Endothelial cell of umbilical vein (primary cell): ENCODE measurements at regions not wholly inside any gene's neighbourhood (a gene's known extent, or its start where the extent isn't known, plus 50 kb on each side); places are given as distances from the start of the nearest gene placed in this dataset.

ENCODE experiments used
- BruUV-seq: library from RNA; stranded (reverse); fragments of 400-500 nt; replicated peaks from 2 replicates; lab custom pipeline; 2021; lab: Mats Ljungman, UMichigan
- CTCF ChIA-PET: fragments of 300-600, 350-600 bp; sonication (Branson Sonifier 250); formaldehyde crosslinking; loops from one replicate; lab custom pipeline; 2021; ENCODE audit warnings: antibody characterized with exemption, inconsistent platforms; lab: Charles Lee
- POLR2A ChIA-PET: fragments of 300-600, 350-600 bp; sonication (Branson Sonifier 250); formaldehyde crosslinking; loops from one replicate; lab custom pipeline; 2021; ENCODE audit warnings: antibody characterized with exemption, inconsistent platforms; lab: Charles Lee
- DNase-seq: peaks from one replicate; pipeline ENCODE4 v3.0.0-alpha.2; 2011; ENCODE audit warnings: low read depth, low spot score
- FAIRE-seq: peaks from 2 replicates; lab custom pipeline; 2011; peaks lifted over from hg19 to GRCh38; lab: Jason Lieb, UNC
- H2AFZ ChIP-seq: 2 replicates; pipeline ENCODE4 v1.6.0; 2012; ENCODE audit warnings: low read depth, low read length, control low read depth, inconsistent platforms
- H3K27ac ChIP-seq: 2 replicates; pipeline ENCODE4 v1.5.1; 2011; ENCODE audit warnings: low read depth, mild to moderate bottlenecking, control low read depth, low read length, moderate library complexity; ENCODE audit not compliant: insufficient read depth
- H3K27me3 ChIP-seq, 2 experiments: 2 replicates each; pipeline versions ENCODE4 v1.6.0 to v1.6.1; 2011; ENCODE audit warnings: low read length in 2 of 2, mixed read lengths in 1 of 2; ENCODE audit not compliant: control insufficient read depth in 2 of 2, insufficient read depth in 2 of 2
- H3K36me3 ChIP-seq, 2 experiments: 2 replicates in 1 of 2; 3 replicates in 1 of 2; pipeline ENCODE4 v1.5.1; 2011; ENCODE audit warnings: low read length in 2 of 2, mild to moderate bottlenecking in 1 of 2, moderate library complexity in 1 of 2; ENCODE audit not compliant: control insufficient read depth in 2 of 2, insufficient read depth in 2 of 2; ENCODE audit errors: extremely low read depth in 1 of 2
- H3K4me1 ChIP-seq: 3 replicates; pipeline ENCODE4 v1.5.1; 2011; ENCODE audit warnings: mild to moderate bottlenecking, low read length; ENCODE audit not compliant: control insufficient read depth, insufficient read depth; ENCODE audit errors: extremely low read depth
- H3K4me2 ChIP-seq: 2 replicates; pipeline ENCODE4 v1.6.1; 2011; ENCODE audit warnings: low read length, control low read depth, mixed read lengths; ENCODE audit not compliant: insufficient read depth
- H3K4me3 ChIP-seq, 3 experiments: fragments of 200-600 bp in 1 of 3; sonication (generic), shearing (Covaris generic) in 1 of 3; replicated peaks in 1 of 3; 2 replicates each; pipeline ENCODE4 v1.5.1; 2011 to 2016; ENCODE audit warnings: control low read depth in 3 of 3, low read length in 3 of 3, mild to moderate bottlenecking in 2 of 3, inconsistent platforms in 1 of 3, low read depth in 1 of 3, moderate library complexity in 1 of 3; ENCODE audit not compliant: insufficient read depth in 1 of 3
- H3K79me2 ChIP-seq: 2 replicates; pipeline ENCODE4 v1.6.0; 2012; ENCODE audit warnings: low read length, inconsistent platforms; ENCODE audit not compliant: control insufficient read depth, insufficient read depth
- H3K9ac ChIP-seq: replicated peaks from 2 replicates; pipeline ENCODE3; 2011; ENCODE audit warnings: low read length, control low read depth; ENCODE audit not compliant: insufficient read depth; ENCODE audit errors: extremely low read depth
- H3K9me1 ChIP-seq: replicated peaks from 3 replicates; pipeline ENCODE4 v1.6.0; 2011; ENCODE audit warnings: mild to moderate bottlenecking, low read length; ENCODE audit not compliant: control insufficient read depth, insufficient read depth; ENCODE audit errors: extremely low read depth
- H3K9me3 ChIP-seq: replicated peaks from 2 replicates; pipeline ENCODE4 v1.5.1; 2012; ENCODE audit warnings: low read length, inconsistent platforms; ENCODE audit not compliant: control insufficient read depth, insufficient read depth
- H4K20me1 ChIP-seq: replicated peaks from 2 replicates; pipeline ENCODE3; 2011; ENCODE audit warnings: mild to moderate bottlenecking, low read length; ENCODE audit not compliant: control insufficient read depth, insufficient read depth; ENCODE audit errors: extremely low read depth
- EZH2 ChIP-seq: IDR thresholded peaks from 2 replicates; pipeline ENCODE4 v1.6.1; 2012; ENCODE audit warnings: borderline replicate concordance, low read depth, mild to moderate bottlenecking, moderate library complexity, low read length, inconsistent platforms; ENCODE audit not compliant: severe bottlenecking
- FOS ChIP-seq: IDR thresholded peaks from 2 replicates; pipeline ENCODE4 v1.6.1; 2011; ENCODE audit warnings: mild to moderate bottlenecking, low read length, moderate library complexity, borderline replicate concordance; ENCODE audit not compliant: insufficient read depth
- GATA2 ChIP-seq: IDR thresholded peaks from 2 replicates; pipeline ENCODE4 v1.7.0; 2011; ENCODE audit warnings: low read depth, mild to moderate bottlenecking, moderate library complexity, mixed read lengths, low read length; ENCODE audit not compliant: insufficient read length, insufficient read depth
- JUN ChIP-seq: IDR thresholded peaks from 2 replicates; pipeline ENCODE4 v1.6.1; 2011; ENCODE audit warnings: borderline replicate concordance, low read depth; ENCODE audit not compliant: insufficient read length, insufficient read depth
- MYC ChIP-seq: IDR thresholded peaks from one replicate; pipeline ENCODE4 v1.6.1; 2011; ENCODE audit warnings: mild to moderate bottlenecking, low read depth, low read length
- POLR2A ChIP-seq: IDR thresholded peaks from 2 replicates; pipeline ENCODE4 v1.6.1; 2012; ENCODE audit warnings: low read depth, mild to moderate bottlenecking, control low read depth, low read length
- POLR2AphosphoS5 ChIP-seq: IDR thresholded peaks from 2 replicates; pipeline ENCODE4 v1.6.1; 2012; ENCODE audit warnings: low read depth, mild to moderate bottlenecking, control low read depth, low read length, moderate library complexity; ENCODE audit not compliant: insufficient read depth
- dilution Hi-C: fragments of 300-500 bp; cut with MboI; formaldehyde crosslinking; loops from one replicate; pipeline ENCODE4 v1.15.0; 2019; ENCODE audit warnings: low sequenced_read_pairs; ENCODE audit not compliant: extremely low pct_ligation_motif_present
- intact Hi-C: fragments of 100-400 bp; cut with micrococcal nuclease; formaldehyde crosslinking; loops from one replicate; pipeline ENCODE4 v1.10.0; 2022
- TF ChIP-seq, protein P1 (sequence below): IDR thresholded peaks from 2 replicates; pipeline ENCODE4 v1.6.1; 2011; ENCODE audit not compliant: insufficient read depth, insufficient read length
- TF ChIP-seq, protein P2 (sequence below), 2 donors: IDR thresholded peaks; 1 replicate in 1 of 2; 2 replicates in 1 of 2; pipeline ENCODE4 v1.5.1; 2011; ENCODE audit warnings: low read length in 2 of 2, mild to moderate bottlenecking in 2 of 2, moderate library complexity in 2 of 2, control low read depth in 1 of 2, inconsistent platforms in 1 of 2, low read depth in 1 of 2; ENCODE audit not compliant: insufficient read depth in 1 of 2; ENCODE audit errors: extremely low read depth in 1 of 2

DNA sequence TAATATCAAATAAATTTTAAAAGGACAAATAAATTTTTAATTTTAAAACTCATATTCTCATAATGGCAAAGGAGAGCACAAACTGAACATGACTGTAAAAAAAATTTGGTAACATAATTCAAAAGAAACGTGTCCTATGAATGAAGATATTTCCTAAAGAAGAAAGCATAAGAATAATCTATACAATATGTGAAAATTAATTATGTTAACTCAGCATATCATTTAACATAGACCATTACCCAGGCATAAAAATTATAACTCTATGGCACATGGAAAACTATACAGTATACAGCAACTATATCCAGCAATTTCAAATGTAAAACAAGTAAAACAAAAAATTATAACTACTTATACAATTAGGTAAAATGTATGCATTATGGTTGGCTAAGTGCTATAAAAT is 288.1 kb downstream of the SUCLG1 start:
- H3K9me3 ChIP-seq, result no peaks in the 10 kb centered on the region
- TF ChIP-seq, protein P1, sequence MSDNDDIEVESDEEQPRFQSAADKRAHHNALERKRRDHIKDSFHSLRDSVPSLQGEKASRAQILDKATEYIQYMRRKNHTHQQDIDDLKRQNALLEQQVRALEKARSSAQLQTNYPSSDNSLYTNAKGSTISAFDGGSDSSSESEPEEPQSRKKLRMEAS, result no peak
- TF ChIP-seq EZH2 (no peak), FOS (no peak), GATA2 (no peak), POLR2AphosphoS5 (no peak), MYC (no peak), POLR2A (no peak), JUN (no peak)
- TF ChIP-seq, protein P2, sequence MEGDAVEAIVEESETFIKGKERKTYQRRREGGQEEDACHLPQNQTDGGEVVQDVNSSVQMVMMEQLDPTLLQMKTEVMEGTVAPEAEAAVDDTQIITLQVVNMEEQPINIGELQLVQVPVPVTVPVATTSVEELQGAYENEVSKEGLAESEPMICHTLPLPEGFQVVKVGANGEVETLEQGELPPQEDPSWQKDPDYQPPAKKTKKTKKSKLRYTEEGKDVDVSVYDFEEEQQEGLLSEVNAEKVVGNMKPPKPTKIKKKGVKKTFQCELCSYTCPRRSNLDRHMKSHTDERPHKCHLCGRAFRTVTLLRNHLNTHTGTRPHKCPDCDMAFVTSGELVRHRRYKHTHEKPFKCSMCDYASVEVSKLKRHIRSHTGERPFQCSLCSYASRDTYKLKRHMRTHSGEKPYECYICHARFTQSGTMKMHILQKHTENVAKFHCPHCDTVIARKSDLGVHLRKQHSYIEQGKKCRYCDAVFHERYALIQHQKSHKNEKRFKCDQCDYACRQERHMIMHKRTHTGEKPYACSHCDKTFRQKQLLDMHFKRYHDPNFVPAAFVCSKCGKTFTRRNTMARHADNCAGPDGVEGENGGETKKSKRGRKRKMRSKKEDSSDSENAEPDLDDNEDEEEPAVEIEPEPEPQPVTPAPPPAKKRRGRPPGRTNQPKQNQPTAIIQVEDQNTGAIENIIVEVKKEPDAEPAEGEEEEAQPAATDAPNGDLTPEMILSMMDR (IDR thresholded peaks at IDR 0.05; ENCODE audit: extremely low read depth in 1 of 2, insufficient read depth in 1 of 2, low read depth in 1 of 2, low read length in 2 of 2), result no peak
- CTCF ChIA-PET, result no interaction called here
- BruUV-seq, result no TSS peak
- H3K36me3 ChIP-seq, result no peaks in the 10 kb centered on the region
- dilution Hi-C loops (no loop called here), intact Hi-C loops (no loop called here)
- no peaks in the 10 kb centered on the region for H3K79me2 ChIP-seq
- H3K9ac ChIP-seq, result no peak overlapping the region
- H3K4me2 ChIP-seq, result no peak overlapping the region
- H3K27me3 ChIP-seq, result no peaks in the 10 kb centered on the region
- POLR2A ChIA-PET, result no interaction called here
- no peak for DNase-seq
- H4K20me1 ChIP-seq, result no peaks in the 10 kb centered on the region
- H2AFZ ChIP-seq, result no peak overlapping the region
- H3K9me1 ChIP-seq, result no peaks in the 10 kb centered on the region
- FAIRE-seq, result no peak
- H3K4me1 ChIP-seq, result no peaks in the 10 kb centered on the region
- H3K27ac ChIP-seq, result no peak overlapping the region
- no peak overlapping the region for H3K4me3 ChIP-seq
